ENCODE measurements at regions not wholly inside any gene's neighbourhood (a gene's known extent, or its start where the extent isn't known, plus 50 kb on each side); places are given as distances from the start of the nearest gene placed in this dataset.
"Not testable (repeated sequence)": the region's sequence is repeated elsewhere in the genome, so short reads cannot be mapped to it uniquely, and the experiment has no call there.

- H3K27ac ChIP-seq = 0 out of 22 replicates have a peak overlapping the region, but pooled peaks of 1 of the 11 experiments have one; percentile 15
- no peaks in the 10 kb centered on the region for H3K27me3 ChIP-seq
- H3K36me3 ChIP-seq = peaks cover 0 to 6% (median 0%) of the 10 kb centered on the region in 11 experiments; a peak in 1 of 22 replicates
- H3K4me2 ChIP-seq = peak overlapping the region; percentile 42 to 91 (median 77); a peak in 20 of 22 replicates
- H4K20me1 ChIP-seq = no peaks in the 10 kb centered on the region
- peak overlapping the region in 2 of 10 experiments; percentile 5 to 13; a peak in 1 of 20 replicates for H3K4me3 ChIP-seq
- peaks cover 49 to 61% (median 57%) of the 10 kb centered on the region in 10 experiments for H3K4me1 ChIP-seq
- H3K9ac ChIP-seq = no peak overlapping the region
- H3K9me3 ChIP-seq (replicated peaks in 1 of 11) = peaks cover 17 to 44% (median 34%) of the 10 kb centered on the region in 11 experiments
- TF ChIP-seq Cebpa-rat (IDR thresholded peaks at IDR 0.05) = no peak
Observed at GRCh38 chr4:3636646-3637320, 104.6 kb upstream of the LRPAP1 start.

GRCh38 chr4:3636020-3636419, 103.8 kb upstream of the LRPAP1 start:
- TF ChIP-seq Cebpa-rat (IDR thresholded peaks at IDR 0.05) = peak in 4 of 11 experiments; percentile 16 to 53 (median 27); a peak in 3 of 22 replicates
- H3K4me3 ChIP-seq, H3K27me3 ChIP-seq: not testable (repeated sequence)

GRCh38 chr4:3634894-3635820, 102.9 kb upstream of the LRPAP1 start:
- H4K20me1 ChIP-seq = no peaks in the 10 kb centered on the region
- no peaks in the 10 kb centered on the region for H3K27me3 ChIP-seq
- peaks cover 48 to 60% (median 55%) of the 10 kb centered on the region in 10 experiments for H3K4me1 ChIP-seq
- TF ChIP-seq Cebpa-rat (IDR thresholded peaks at IDR 0.05) = no peak
- H3K4me2 ChIP-seq = no peak overlapping the region
- H3K27ac ChIP-seq = no peak overlapping the region
- peaks cover 0 to 6% (median 0%) of the 10 kb centered on the region in 11 experiments; a peak in 1 of 22 replicates for H3K36me3 ChIP-seq
- no peak overlapping the region for H3K4me3 ChIP-seq
- peaks cover 17 to 44% (median 34%) of the 10 kb centered on the region in 11 experiments for H3K9me3 ChIP-seq (replicated peaks in 1 of 11)
- no peak overlapping the region for H3K9ac ChIP-seq

More at GRCh38 chr4:3636020-3636419, 103.8 kb upstream of the LRPAP1 start:
- H4K20me1 ChIP-seq, H3K27ac ChIP-seq, H3K36me3 ChIP-seq, H3K9ac ChIP-seq: not testable (repeated sequence)
- Histone ChIP-seq H3K4me2 (peak overlapping the region in 6 of 11 experiments; percentile 56 to 85 (median 64); a peak in 8 of 22 replicates), H3K9me3 (replicated peaks in 1 of 11) (peaks cover 17 to 44% (median 34%) of the 10 kb centered on the region in 11 experiments), H3K4me1 (peaks cover 49 to 62% (median 58%) of the 10 kb centered on the region in 10 experiments)

GRCh38 chr4:3634281-3634857, 102.1 kb upstream of the LRPAP1 start:
- H3K9me3 ChIP-seq (replicated peaks in 1 of 11) = peaks cover 17 to 37% (median 31%) of the 10 kb centered on the region in 11 experiments
- H3K4me2 ChIP-seq = no peak overlapping the region
- H3K4me1 ChIP-seq = peaks cover 40 to 54% (median 48%) of the 10 kb centered on the region in 10 experiments
- no peak for TF ChIP-seq Cebpa-rat (IDR thresholded peaks at IDR 0.05)
- H3K9ac ChIP-seq = no peak overlapping the region
- no peaks in the 10 kb centered on the region for H4K20me1 ChIP-seq
- H3K4me3 ChIP-seq = no peak overlapping the region
- H3K36me3 ChIP-seq = peaks cover 0 to 6% (median 0%) of the 10 kb centered on the region in 11 experiments; a peak in 1 of 22 replicates
- no peak overlapping the region for H3K27ac ChIP-seq
- no peaks in the 10 kb centered on the region for H3K27me3 ChIP-seq

GRCh38 chr4:3633277-3633676, 101.1 kb upstream of the LRPAP1 start:
- H3K36me3 ChIP-seq, H3K9ac ChIP-seq, H3K27ac ChIP-seq, H3K4me3 ChIP-seq, H4K20me1 ChIP-seq, H3K4me2 ChIP-seq, H3K27me3 ChIP-seq: not testable (repeated sequence)
- Histone ChIP-seq H3K4me1 (peaks cover 39 to 50% (median 45%) of the 10 kb centered on the region in 10 experiments), H3K9me3 (replicated peaks in 1 of 11) (peaks cover 17 to 34% (median 29%) of the 10 kb centered on the region in 11 experiments)

GRCh38 chr4:3632794-3633193, 100.6 kb upstream of the LRPAP1 start:
- H3K36me3 ChIP-seq, H4K20me1 ChIP-seq, H3K27ac ChIP-seq, H3K27me3 ChIP-seq, H3K9ac ChIP-seq, H3K4me3 ChIP-seq, H3K4me2 ChIP-seq: not testable (repeated sequence)
- peaks cover 17 to 34% (median 29%) of the 10 kb centered on the region in 11 experiments for H3K9me3 ChIP-seq (replicated peaks in 1 of 11)
- peaks cover 36 to 49% (median 41%) of the 10 kb centered on the region in 10 experiments for H3K4me1 ChIP-seq

- Histone ChIP-seq H3K4me1 (peaks cover 25 to 38% (median 30%) of the 10 kb centered on the region in 10 experiments), H3K4me2 (peak overlapping the region; percentile 63 to 80 (median 71)), H3K27ac (peak overlapping the region in 2 of 11 experiments; percentile 30 to 36; a peak in 2 of 22 replicates), H3K9ac (0 out of 22 replicates have a peak overlapping the region, but pooled peaks of 3 of the 11 experiments have one; percentile 10 to 37 (median 18)), H3K9me3 (replicated peaks in 1 of 11) (peaks cover 6 to 24% (median 20%) of the 10 kb centered on the region in 11 experiments)
- H3K27me3 ChIP-seq, H3K4me3 ChIP-seq, H3K36me3 ChIP-seq, H4K20me1 ChIP-seq: not testable (repeated sequence)
Observed at GRCh38 chr4:3631544-3632266, 99.5 kb upstream of the LRPAP1 start.
